ENCODE measurements at regions not wholly inside any gene's neighbourhood (a gene's known extent, or its start where the extent isn't known, plus 50 kb on each side); places are given as distances from the start of the nearest gene placed in this dataset.

DNA sequence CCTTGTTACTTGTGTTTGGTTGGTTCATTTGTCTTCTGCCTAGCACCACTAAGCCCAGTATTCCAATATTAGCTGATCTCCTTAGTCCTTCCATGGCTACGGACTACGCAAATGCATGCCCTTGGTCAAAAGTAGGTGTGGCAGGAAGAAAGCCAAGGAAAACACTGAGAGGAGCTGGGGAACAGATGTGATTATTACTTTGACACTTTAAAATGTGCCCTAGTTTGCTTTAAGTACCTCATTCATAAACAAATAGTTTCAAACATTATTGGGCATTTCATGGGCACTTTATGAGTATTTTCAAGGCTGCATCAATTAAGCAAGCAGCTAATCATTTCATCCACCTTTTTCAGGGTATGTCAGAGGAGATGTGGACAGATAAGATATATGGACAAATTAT lies 60.1 kb upstream of the HDDC2 start:
- no peaks in the 10 kb centered on the region for H3K36me3 ChIP-seq (ENCODE audit: control insufficient read depth, insufficient read depth, low read length)
- peaks cover 2% of the 10 kb centered on the region; the same call in 1 of the 2 replicates for H3K4me1 ChIP-seq (ENCODE audit: control insufficient read depth, insufficient read depth, low read length)
- H4K8ac ChIP-seq (ENCODE audit: low read depth in 2 of 2, low read length in 2 of 2) = no peak overlapping the region
- no peak overlapping the region for H2BK5ac ChIP-seq (ENCODE audit: low read depth, low read length, poor library complexity, severe bottlenecking)
- dilution Hi-C loops (cut with HindIII; ENCODE audit: low sequenced_read_pairs, unreplicated experiment) (no loop called here), intact Hi-C loops (cut with micrococcal nuclease) (loop anchor here (5.0 kb wide), 1 partner anchor 385 kb away; the partner anchor contains the start of gene HEY2), in situ Hi-C loops (cut with MboI; ENCODE audit: low sequenced_read_pairs) (no loop called here)
- no peak overlapping the region for H3K4me3 ChIP-seq (ENCODE audit: insufficient read depth, low read depth, low read length)
- ATAC-seq (ENCODE audit: low read depth) (no peak), DNase-seq (no peak)
- H4K20me1 ChIP-seq (ENCODE audit: insufficient read depth, low read length) = no peaks in the 10 kb centered on the region
- TF ChIP-seq RFX5 (IDR thresholded peaks at IDR 0.05; ENCODE audit: low read depth, low read length) (no peak), FOS (IDR thresholded peaks at IDR 0.05; ENCODE audit: low read depth, low read length) (no peak), MXI1 (IDR thresholded peaks at IDR 0.05; ENCODE audit: borderline replicate concordance, low read depth, low read length) (no peak), SMC3 (IDR thresholded peaks at IDR 0.05; ENCODE audit: low read depth, low read length) (no peak), CEBPB (IDR thresholded peaks at IDR 0.05; ENCODE audit: low read depth, low read length) (no peak), BHLHE40 (IDR thresholded peaks at IDR 0.05; ENCODE audit: low read depth, low read length) (no peak), NFE2L2 (IDR thresholded peaks at IDR 0.05; ENCODE audit: low read depth, low read length) (no peak), MAFK (IDR thresholded peaks at IDR 0.05; ENCODE audit: low read depth, low read length) (no peak), MAZ (IDR thresholded peaks at IDR 0.05; ENCODE audit: borderline replicate concordance, low read depth, low read length) (no peak), RAD21 (IDR thresholded peaks at IDR 0.05; ENCODE audit: low read length) (no peak), RCOR1 (IDR thresholded peaks at IDR 0.05; ENCODE audit: insufficient replicate concordance, low read length) (no peak), POLR2A (IDR thresholded peaks at IDR 0.05; ENCODE audit: low read depth, low read length) (no peak), CHD1 (IDR thresholded peaks at IDR 0.05; ENCODE audit: low read depth, low read length) (no peak)
- TF ChIP-seq, protein P1, sequence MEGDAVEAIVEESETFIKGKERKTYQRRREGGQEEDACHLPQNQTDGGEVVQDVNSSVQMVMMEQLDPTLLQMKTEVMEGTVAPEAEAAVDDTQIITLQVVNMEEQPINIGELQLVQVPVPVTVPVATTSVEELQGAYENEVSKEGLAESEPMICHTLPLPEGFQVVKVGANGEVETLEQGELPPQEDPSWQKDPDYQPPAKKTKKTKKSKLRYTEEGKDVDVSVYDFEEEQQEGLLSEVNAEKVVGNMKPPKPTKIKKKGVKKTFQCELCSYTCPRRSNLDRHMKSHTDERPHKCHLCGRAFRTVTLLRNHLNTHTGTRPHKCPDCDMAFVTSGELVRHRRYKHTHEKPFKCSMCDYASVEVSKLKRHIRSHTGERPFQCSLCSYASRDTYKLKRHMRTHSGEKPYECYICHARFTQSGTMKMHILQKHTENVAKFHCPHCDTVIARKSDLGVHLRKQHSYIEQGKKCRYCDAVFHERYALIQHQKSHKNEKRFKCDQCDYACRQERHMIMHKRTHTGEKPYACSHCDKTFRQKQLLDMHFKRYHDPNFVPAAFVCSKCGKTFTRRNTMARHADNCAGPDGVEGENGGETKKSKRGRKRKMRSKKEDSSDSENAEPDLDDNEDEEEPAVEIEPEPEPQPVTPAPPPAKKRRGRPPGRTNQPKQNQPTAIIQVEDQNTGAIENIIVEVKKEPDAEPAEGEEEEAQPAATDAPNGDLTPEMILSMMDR (conservative IDR thresholded peaks at IDR 0.05; ENCODE audit: low read depth, low read length) = no peak
- TF ChIP-seq, protein P2, sequence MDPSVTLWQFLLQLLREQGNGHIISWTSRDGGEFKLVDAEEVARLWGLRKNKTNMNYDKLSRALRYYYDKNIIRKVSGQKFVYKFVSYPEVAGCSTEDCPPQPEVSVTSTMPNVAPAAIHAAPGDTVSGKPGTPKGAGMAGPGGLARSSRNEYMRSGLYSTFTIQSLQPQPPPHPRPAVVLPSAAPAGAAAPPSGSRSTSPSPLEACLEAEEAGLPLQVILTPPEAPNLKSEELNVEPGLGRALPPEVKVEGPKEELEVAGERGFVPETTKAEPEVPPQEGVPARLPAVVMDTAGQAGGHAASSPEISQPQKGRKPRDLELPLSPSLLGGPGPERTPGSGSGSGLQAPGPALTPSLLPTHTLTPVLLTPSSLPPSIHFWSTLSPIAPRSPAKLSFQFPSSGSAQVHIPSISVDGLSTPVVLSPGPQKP (IDR thresholded peaks at IDR 0.05; ENCODE audit: borderline replicate concordance, low read depth, low read length) = no peak
- TF ChIP-seq, protein P3, sequence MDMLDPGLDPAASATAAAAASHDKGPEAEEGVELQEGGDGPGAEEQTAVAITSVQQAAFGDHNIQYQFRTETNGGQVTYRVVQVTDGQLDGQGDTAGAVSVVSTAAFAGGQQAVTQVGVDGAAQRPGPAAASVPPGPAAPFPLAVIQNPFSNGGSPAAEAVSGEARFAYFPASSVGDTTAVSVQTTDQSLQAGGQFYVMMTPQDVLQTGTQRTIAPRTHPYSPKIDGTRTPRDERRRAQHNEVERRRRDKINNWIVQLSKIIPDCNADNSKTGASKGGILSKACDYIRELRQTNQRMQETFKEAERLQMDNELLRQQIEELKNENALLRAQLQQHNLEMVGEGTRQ (IDR thresholded peaks at IDR 0.05; ENCODE audit: low read depth, low read length) = no peak
- H4K5ac ChIP-seq (ENCODE audit: low read depth, low read length) = no peak overlapping the region
- H3K27me3 ChIP-seq (ENCODE audit: control insufficient read depth, insufficient read depth, low read length) = peaks cover 35% of the 10 kb centered on the region
- H2AK9ac ChIP-seq (replicated peaks; ENCODE audit: low read depth, low read length, poor library complexity) = no peak overlapping the region
- BruUV-seq (replicated peaks) = no TSS peak
- no peak overlapping the region for H2AFZ ChIP-seq (replicated peaks; ENCODE audit: low read length, poor library complexity)
- H4K91ac ChIP-seq (ENCODE audit: insufficient read depth, low read depth, low read length) = no peak overlapping the region
- no peak overlapping the region for H3K27ac ChIP-seq (ENCODE audit: insufficient read depth, low read length)
- no peak overlapping the region for H2BK20ac ChIP-seq (ENCODE audit: low read depth, low read length)
- no peak overlapping the region for H3K9ac ChIP-seq (ENCODE audit: low read depth, low read length)
- no peaks in the 10 kb centered on the region for H3K9me1 ChIP-seq (ENCODE audit: insufficient read depth, low read length)
- POLR2A ChIA-PET (ENCODE audit: unreplicated experiment) = no interaction called here
- no peak overlapping the region for H3K4me2 ChIP-seq (ENCODE audit: low read depth, low read length)
- H3K56ac ChIP-seq (ENCODE audit: extremely low read depth, insufficient read depth, low read length) = no peak overlapping the region
- no peaks in the 10 kb centered on the region for H3K9me3 ChIP-seq (ENCODE audit: control insufficient read depth, insufficient read depth, low read length)
- CTCF ChIA-PET = interaction anchor here (1.1 kb wide), 1 partner anchor 11 kb away, joined by 3 read pairs; no protein-coding TSS in a partner anchor
- H3K4ac ChIP-seq (ENCODE audit: low read depth, low read length) = no peak overlapping the region
- no peak overlapping the region for H3K18ac ChIP-seq (ENCODE audit: low read depth, low read length)
- H3K14ac ChIP-seq (replicated peaks; ENCODE audit: low read depth, low read length) = no peak overlapping the region
- no peak overlapping the region for H2BK15ac ChIP-seq (ENCODE audit: low read depth, low read length)
- H2BK120ac ChIP-seq (ENCODE audit: low read depth, low read length) = no peak overlapping the region
- no peaks in the 10 kb centered on the region for H3K79me1 ChIP-seq (ENCODE audit: low read depth in 1 of 2, low read length in 2 of 2)
- WGBS, 2 experiments (ENCODE audit: extremely low coverage in 2 of 2, insufficient read length in 1 of 2) = no CpG with 5 or more reads among the region's 2 CpGs
- no peak overlapping the region for H3K23ac ChIP-seq (ENCODE audit: low read depth, low read length)
- no peak overlapping the region for H2AK5ac ChIP-seq (ENCODE audit: low read depth, low read length)
